Gastroesophageal sphincter (tissue), 3 donors: ENCODE measurements at regions not wholly inside any gene's neighbourhood (a gene's known extent, or its start where the extent isn't known, plus 50 kb on each side); places are given as distances from the start of the nearest gene placed in this dataset.

Source experiments
- POLR2AphosphoS5 ChIP-seq: sonication (generic); formaldehyde crosslinking; IDR thresholded peaks from one replicate; pipeline ENCODE4 v1.6.1; 2017; ENCODE audit warnings: antibody characterized with exemption
- TF ChIP-seq, protein P1 (sequence below), 4 experiments: fragments of 200-600 bp in 2 of 4; fragments of 450-650 bp in 2 of 4; sonication (generic) in 1 of 4; IDR thresholded peaks; one replicate each; pipeline ENCODE4 v1.5.1; 2017 to 2019; ENCODE audit warnings: antibody characterized with exemption in 4 of 4, mild to moderate bottlenecking in 2 of 4, moderate library complexity in 2 of 4

DNA sequence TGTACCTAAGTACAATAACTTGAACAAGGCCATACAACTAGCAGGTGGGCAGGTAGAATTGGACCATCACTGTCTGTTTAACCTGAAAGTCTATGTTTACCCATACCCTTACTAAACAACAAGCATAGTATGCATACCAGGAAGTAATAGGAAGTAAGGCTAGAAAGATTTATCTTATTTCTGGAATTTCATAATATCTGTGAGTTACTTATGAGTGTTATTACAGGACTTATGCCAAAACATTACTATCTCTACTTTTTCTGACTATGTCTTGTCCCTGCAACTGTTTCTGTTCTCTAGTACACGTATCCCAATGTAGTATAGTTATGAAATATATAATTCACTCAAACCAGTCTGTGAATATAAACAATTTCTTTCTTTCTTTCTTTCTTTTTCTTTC lies 1400.8 kb upstream of the TENM4 start:
- TF ChIP-seq, protein P1, sequence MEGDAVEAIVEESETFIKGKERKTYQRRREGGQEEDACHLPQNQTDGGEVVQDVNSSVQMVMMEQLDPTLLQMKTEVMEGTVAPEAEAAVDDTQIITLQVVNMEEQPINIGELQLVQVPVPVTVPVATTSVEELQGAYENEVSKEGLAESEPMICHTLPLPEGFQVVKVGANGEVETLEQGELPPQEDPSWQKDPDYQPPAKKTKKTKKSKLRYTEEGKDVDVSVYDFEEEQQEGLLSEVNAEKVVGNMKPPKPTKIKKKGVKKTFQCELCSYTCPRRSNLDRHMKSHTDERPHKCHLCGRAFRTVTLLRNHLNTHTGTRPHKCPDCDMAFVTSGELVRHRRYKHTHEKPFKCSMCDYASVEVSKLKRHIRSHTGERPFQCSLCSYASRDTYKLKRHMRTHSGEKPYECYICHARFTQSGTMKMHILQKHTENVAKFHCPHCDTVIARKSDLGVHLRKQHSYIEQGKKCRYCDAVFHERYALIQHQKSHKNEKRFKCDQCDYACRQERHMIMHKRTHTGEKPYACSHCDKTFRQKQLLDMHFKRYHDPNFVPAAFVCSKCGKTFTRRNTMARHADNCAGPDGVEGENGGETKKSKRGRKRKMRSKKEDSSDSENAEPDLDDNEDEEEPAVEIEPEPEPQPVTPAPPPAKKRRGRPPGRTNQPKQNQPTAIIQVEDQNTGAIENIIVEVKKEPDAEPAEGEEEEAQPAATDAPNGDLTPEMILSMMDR (IDR thresholded peaks at IDR 0.05) = no peak
- TF ChIP-seq POLR2AphosphoS5 = no peak
